WTC11 (cell line): ENCODE measurements at regions not wholly inside any gene's neighbourhood (a gene's known extent, or its start where the extent isn't known, plus 50 kb on each side); places are given as distances from the start of the nearest gene placed in this dataset.

ENCODE experiments used
- ATAC-seq: fragments of 200-7000 bp; cut with Tn5 transposase; 2 replicates; pipeline ENCODE4 v1.10.0; 2021; ENCODE audit warnings: mild to moderate bottlenecking, moderate library complexity
- CTCF ChIA-PET: fragments of 300-600 bp; sonication (Branson Sonifier 250); formaldehyde crosslinking; loops from one replicate; lab custom pipeline; 2021; ENCODE audit warnings: antibody characterized with exemption; lab: Charles Lee
- POLR2A ChIA-PET: fragments of 350-600 bp; sonication (Branson Sonifier 250); formaldehyde crosslinking; loops from one replicate; lab custom pipeline; 2021; ENCODE audit warnings: antibody characterized with exemption; lab: Charles Lee
- DNase-seq: peaks from one replicate; pipeline ENCODE4 v3.0.0; 2021; ENCODE audit warnings: low spot score
- H3K27ac Mint-ChIP-seq: 2 replicates; pipeline ENCODE4 v1.8.0; 2021; ENCODE audit warnings: mixed read lengths
- H3K27me3 Mint-ChIP-seq: 2 replicates; pipeline ENCODE4 v1.8.0; 2021; ENCODE audit warnings: low read depth, mild to moderate bottlenecking, moderate library complexity, mixed read lengths
- H3K36me3 Mint-ChIP-seq: 2 replicates; pipeline ENCODE4 v1.8.0; 2021; ENCODE audit warnings: mixed read lengths
- H3K4me1 Mint-ChIP-seq: 2 replicates; pipeline ENCODE4 v1.8.0; 2022; ENCODE audit warnings: mixed read lengths
- H3K4me3 Mint-ChIP-seq: 2 replicates; pipeline ENCODE4 v1.8.0; 2021; ENCODE audit warnings: mild to moderate bottlenecking, moderate library complexity, mixed read lengths
- H3K9me3 Mint-ChIP-seq: 2 replicates; pipeline ENCODE4 v1.8.0; 2021; ENCODE audit warnings: mixed read lengths
- ATF2 ChIP-seq: sonication (generic); formaldehyde crosslinking; IDR thresholded peaks from 2 replicates; pipeline ENCODE4 v1.8.1; 2022; ENCODE audit warnings: low read depth, missing genetic modification reagents, borderline replicate concordance
- CREB1 ChIP-seq: sonication (generic); formaldehyde crosslinking; IDR thresholded peaks from 2 replicates; pipeline ENCODE4 v1.8.0; 2023; ENCODE audit warnings: mild to moderate bottlenecking, missing genetic modification reagents
- E2F4 ChIP-seq: sonication (generic); formaldehyde crosslinking; IDR thresholded peaks from 2 replicates; pipeline ENCODE4 v1.8.1; 2022; ENCODE audit warnings: low read depth, mild to moderate bottlenecking, moderate library complexity, missing genetic modification reagents, borderline replicate concordance
- E2F5 ChIP-seq: sonication (generic); formaldehyde crosslinking; IDR thresholded peaks from 2 replicates; pipeline ENCODE4 v1.8.1; 2022; ENCODE audit warnings: mild to moderate bottlenecking, moderate library complexity, missing genetic modification reagents
- EMX1 ChIP-seq: fragments of 250-450 bp; sonication (Bioruptor Pico); IDR thresholded peaks from 2 replicates; pipeline ENCODE4 v1.8.0; 2021; ENCODE audit warnings: mild to moderate bottlenecking
- HMGXB4 ChIP-seq: sonication (generic); formaldehyde crosslinking; IDR thresholded peaks from 2 replicates; pipeline ENCODE4 v1.8.1; 2023; ENCODE audit warnings: mild to moderate bottlenecking, moderate library complexity, missing genetic modification reagents
- JAZF1 ChIP-seq: fragments of 250-450 bp; sonication (Bioruptor Pico); IDR thresholded peaks from 2 replicates; pipeline ENCODE4 v1.9.0; 2021; ENCODE audit warnings: moderate library complexity, mild to moderate bottlenecking, inconsistent platforms
- JUN ChIP-seq: sonication (generic); formaldehyde crosslinking; IDR thresholded peaks from 2 replicates; pipeline ENCODE4 v1.8.0; 2023; ENCODE audit warnings: mild to moderate bottlenecking, missing genetic modification reagents
- NR1H2 ChIP-seq: sonication (generic); formaldehyde crosslinking; IDR thresholded peaks from 2 replicates; pipeline ENCODE4 v1.9.0; 2021; ENCODE audit warnings: mild to moderate bottlenecking, moderate library complexity, missing genetic modification reagents
- OVOL2 ChIP-seq: fragments of 250-450 bp; sonication (Bioruptor Pico); IDR thresholded peaks from 2 replicates; pipeline ENCODE4 v1.9.0; 2021; ENCODE audit warnings: mild to moderate bottlenecking, borderline replicate concordance
- RORB ChIP-seq: fragments of 250-450 bp; sonication (Bioruptor Pico); IDR thresholded peaks from 2 replicates; pipeline ENCODE4 v1.9.0; 2021; ENCODE audit warnings: mild to moderate bottlenecking
- SMAD4 ChIP-seq: sonication (generic); formaldehyde crosslinking; IDR thresholded peaks from 2 replicates; pipeline ENCODE4 v1.8.0; 2022; ENCODE audit warnings: mild to moderate bottlenecking, missing genetic modification reagents
- ZNF138 ChIP-seq: sonication (generic); formaldehyde crosslinking; conservative IDR thresholded peaks from 2 replicates; pipeline ENCODE4 v1.8.1; 2022; ENCODE audit warnings: mild to moderate bottlenecking, moderate library complexity, missing genetic modification reagents
- TF ChIP-seq, protein P1 (sequence below): sonication (generic); formaldehyde crosslinking; IDR thresholded peaks from 2 replicates; pipeline ENCODE4 v1.8.0; 2022; ENCODE audit warnings: mild to moderate bottlenecking, missing genetic modification reagents
- TF ChIP-seq, protein P2 (sequence below): fragments of 250-450 bp; sonication (Bioruptor Pico); conservative IDR thresholded peaks from 2 replicates; pipeline ENCODE4 v1.9.0; 2021; ENCODE audit warnings: mild to moderate bottlenecking
- TF ChIP-seq, protein P3 (sequence below): sonication (generic); formaldehyde crosslinking; IDR thresholded peaks from 2 replicates; pipeline ENCODE4 v1.8.1; 2023; ENCODE audit warnings: mild to moderate bottlenecking, missing genetic modification reagents, moderate library complexity
- TF ChIP-seq, protein P4 (sequence below): sonication (generic); formaldehyde crosslinking; IDR thresholded peaks from 2 replicates; pipeline ENCODE4 v1.8.0; 2023; ENCODE audit warnings: mild to moderate bottlenecking, missing genetic modification reagents

GRCh38 chr4:166506051-166506450 lies 633.0 kb downstream of the TLL1 start:
- Mint-ChIP-seq H3K4me3 (no peak overlapping the region), H3K9me3 (no peaks in the 10 kb centered on the region), H3K27ac (no peak overlapping the region), H3K27me3 (peaks cover 3% of the 10 kb centered on the region; the same call in 1 of the 2 replicates), H3K36me3 (no peaks in the 10 kb centered on the region), H3K4me1 (peaks cover 15% of the 10 kb centered on the region)
- POLR2A ChIA-PET = no interaction called here
- ATAC-seq (no peak), DNase-seq (no peak)
- no peak for TF ChIP-seq E2F4 (CRISPR knock-in tag)
- CTCF ChIA-PET = no interaction called here

DNA sequence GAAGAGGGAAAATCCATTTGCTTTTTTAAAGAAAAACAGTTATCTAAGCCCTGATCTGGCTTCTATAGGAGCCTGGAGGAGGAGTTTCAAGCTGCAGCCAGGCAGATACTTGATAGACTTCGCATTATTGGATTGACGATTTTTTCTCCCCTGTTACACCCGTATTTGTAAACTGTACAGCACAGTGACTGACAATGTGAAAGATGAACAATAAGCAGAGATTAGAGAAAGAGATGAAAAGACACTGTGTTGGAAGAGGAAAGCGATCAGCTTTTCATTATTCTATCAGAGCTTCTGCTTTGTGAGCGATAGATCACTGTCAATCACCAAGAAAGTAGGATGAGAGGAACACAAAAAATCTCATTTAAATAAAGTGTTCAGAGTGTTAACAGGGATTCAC lies 639.2 kb downstream of the TLL1 start:
- ChIA-PET CTCF (interaction anchor here (3.6 kb wide), 1 partner anchor 11 kb away, joined by 15 read pairs; no protein-coding TSS in a partner anchor), POLR2A (no interaction called here)
- no peak overlapping the region for H3K4me3 Mint-ChIP-seq
- ATAC-seq = no peak
- no peaks in the 10 kb centered on the region for H3K36me3 Mint-ChIP-seq
- no peak overlapping the region for H3K27ac Mint-ChIP-seq
- H3K9me3 Mint-ChIP-seq = 0 out of 2 replicates have a peak, but pooled peaks cover 7% of the 10 kb centered on the region
- peaks cover 2% of the 10 kb centered on the region; the same call in 1 of the 2 replicates for H3K4me1 Mint-ChIP-seq
- no peak for DNase-seq
- H3K27me3 Mint-ChIP-seq = no peaks in the 10 kb centered on the region
- TF ChIP-seq ZNF138 (CRISPR knock-in tag) = no peak
- TF ChIP-seq, protein P1, sequence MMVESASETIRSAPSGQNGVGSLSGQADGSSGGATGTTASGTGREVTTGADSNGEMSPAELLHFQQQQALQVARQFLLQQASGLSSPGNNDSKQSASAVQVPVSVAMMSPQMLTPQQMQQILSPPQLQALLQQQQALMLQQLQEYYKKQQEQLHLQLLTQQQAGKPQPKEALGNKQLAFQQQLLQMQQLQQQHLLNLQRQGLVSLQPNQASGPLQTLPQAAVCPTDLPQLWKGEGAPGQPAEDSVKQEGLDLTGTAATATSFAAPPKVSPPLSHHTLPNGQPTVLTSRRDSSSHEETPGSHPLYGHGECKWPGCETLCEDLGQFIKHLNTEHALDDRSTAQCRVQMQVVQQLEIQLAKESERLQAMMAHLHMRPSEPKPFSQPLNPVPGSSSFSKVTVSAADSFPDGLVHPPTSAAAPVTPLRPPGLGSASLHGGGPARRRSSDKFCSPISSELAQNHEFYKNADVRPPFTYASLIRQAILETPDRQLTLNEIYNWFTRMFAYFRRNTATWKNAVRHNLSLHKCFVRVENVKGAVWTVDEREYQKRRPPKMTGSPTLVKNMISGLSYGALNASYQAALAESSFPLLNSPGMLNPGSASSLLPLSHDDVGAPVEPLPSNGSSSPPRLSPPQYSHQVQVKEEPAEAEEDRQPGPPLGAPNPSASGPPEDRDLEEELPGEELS (CRISPR knock-in tag) = no peak
- no peak for TF ChIP-seq JUN (CRISPR knock-in tag)
- no peak for TF ChIP-seq CREB1 (CRISPR knock-in tag)
- TF ChIP-seq, protein P2, sequence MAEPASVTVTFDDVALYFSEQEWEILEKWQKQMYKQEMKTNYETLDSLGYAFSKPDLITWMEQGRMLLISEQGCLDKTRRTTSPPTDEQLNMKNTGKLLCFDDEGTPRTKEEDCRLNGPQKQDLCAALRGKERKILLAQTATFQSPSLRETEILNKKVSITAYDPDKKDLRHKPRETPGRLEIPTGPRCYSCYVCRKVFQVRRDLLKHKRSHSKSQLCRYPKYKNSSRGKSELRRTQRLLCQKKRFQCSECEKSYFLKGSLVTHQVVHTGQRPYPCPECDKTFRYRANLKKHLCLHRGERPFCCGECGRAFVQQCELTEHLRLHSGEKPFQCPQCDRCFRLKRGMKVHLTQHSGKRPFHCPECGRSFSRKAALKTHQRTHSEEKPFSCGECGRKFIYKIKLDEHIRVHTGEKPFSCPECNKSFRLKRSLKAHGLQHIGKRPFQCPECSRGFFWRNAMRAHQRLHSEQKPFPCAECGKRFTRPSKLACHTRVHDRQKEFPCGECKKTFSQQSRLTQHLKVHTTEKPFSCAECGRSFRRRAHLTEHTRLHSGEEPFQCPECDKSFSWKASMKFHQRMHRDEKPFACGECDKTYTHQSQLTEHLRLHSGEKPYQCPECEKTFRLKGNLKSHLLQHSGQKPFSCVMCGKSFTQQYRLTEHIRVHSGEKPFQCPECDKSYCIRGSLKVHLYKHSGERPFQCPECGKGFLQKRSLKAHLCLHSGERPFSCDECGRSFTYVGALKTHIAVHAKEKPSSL = no peak
- TF ChIP-seq E2F4 (CRISPR knock-in tag) = no peak
- no peak for TF ChIP-seq NR1H2 (CRISPR knock-in tag)
- TF ChIP-seq JAZF1 (CRISPR knock-in tag) = no peak
- no peak for TF ChIP-seq E2F5 (CRISPR knock-in tag)
- no peak for TF ChIP-seq HMGXB4
- TF ChIP-seq SMAD4 = no peak
- TF ChIP-seq, protein P3, sequence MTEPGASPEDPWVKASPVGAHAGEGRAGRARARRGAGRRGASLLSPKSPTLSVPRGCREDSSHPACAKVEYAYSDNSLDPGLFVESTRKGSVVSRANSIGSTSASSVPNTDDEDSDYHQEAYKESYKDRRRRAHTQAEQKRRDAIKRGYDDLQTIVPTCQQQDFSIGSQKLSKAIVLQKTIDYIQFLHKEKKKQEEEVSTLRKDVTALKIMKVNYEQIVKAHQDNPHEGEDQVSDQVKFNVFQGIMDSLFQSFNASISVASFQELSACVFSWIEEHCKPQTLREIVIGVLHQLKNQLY = no peak
- no peak for TF ChIP-seq ATF2
- TF ChIP-seq OVOL2 (CRISPR knock-in tag) = no peak
- TF ChIP-seq, protein P4, sequence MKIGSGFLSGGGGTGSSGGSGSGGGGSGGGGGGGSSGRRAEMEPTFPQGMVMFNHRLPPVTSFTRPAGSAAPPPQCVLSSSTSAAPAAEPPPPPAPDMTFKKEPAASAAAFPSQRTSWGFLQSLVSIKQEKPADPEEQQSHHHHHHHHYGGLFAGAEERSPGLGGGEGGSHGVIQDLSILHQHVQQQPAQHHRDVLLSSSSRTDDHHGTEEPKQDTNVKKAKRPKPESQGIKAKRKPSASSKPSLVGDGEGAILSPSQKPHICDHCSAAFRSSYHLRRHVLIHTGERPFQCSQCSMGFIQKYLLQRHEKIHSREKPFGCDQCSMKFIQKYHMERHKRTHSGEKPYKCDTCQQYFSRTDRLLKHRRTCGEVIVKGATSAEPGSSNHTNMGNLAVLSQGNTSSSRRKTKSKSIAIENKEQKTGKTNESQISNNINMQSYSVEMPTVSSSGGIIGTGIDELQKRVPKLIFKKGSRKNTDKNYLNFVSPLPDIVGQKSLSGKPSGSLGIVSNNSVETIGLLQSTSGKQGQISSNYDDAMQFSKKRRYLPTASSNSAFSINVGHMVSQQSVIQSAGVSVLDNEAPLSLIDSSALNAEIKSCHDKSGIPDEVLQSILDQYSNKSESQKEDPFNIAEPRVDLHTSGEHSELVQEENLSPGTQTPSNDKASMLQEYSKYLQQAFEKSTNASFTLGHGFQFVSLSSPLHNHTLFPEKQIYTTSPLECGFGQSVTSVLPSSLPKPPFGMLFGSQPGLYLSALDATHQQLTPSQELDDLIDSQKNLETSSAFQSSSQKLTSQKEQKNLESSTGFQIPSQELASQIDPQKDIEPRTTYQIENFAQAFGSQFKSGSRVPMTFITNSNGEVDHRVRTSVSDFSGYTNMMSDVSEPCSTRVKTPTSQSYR (CRISPR knock-in tag) = no peak
- TF ChIP-seq RORB = no peak
- no peak for TF ChIP-seq EMX1 (CRISPR knock-in tag)
